ENCODE measurements at regions not wholly inside any gene's neighbourhood (a gene's known extent, or its start where the extent isn't known, plus 50 kb on each side); places are given as distances from the start of the nearest gene placed in this dataset.

GRCh38 chr22:47534804-47535410 is 772.5 kb downstream of the TBC1D22A start:
- TF ChIP-seq CTCF (IDR thresholded peaks at IDR 0.05; ENCODE audit: low read depth, low read length) = no peak
- no peak for TF ChIP-seq MAX (IDR thresholded peaks at IDR 0.05; ENCODE audit: low read depth, low read length)
- TF ChIP-seq POLR2A (IDR thresholded peaks at IDR 0.05; ENCODE audit: extremely low read depth, insufficient read length) = no peak
- TF ChIP-seq MYC (IDR thresholded peaks at IDR 0.05; ENCODE audit: low read depth, low read length) = no peak

All from NB4 (cell line).